ENCODE measurements at regions not wholly inside any gene's neighbourhood (a gene's known extent, or its start where the extent isn't known, plus 50 kb on each side); places are given as distances from the start of the nearest gene placed in this dataset.

DNA sequence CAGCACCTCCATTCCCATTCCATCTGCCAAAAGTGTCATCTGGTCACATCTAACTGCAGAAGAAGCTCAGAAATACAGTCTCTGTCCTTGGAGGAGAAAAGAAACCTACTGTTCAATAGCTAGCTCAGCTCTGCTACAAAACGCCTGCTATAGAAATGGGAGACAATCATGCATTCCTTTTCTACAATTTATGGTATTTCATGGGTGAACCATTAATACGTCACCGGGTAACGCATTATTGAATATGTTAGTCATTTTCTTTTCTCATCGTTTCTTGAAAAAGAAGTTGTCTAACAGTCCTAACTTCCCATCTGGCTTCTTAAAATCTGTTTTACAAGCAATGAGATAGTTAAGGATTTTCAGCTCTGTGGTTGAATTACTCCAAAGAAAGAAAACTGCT, 496.7 kb upstream of the RBFOX1 start:
- H3K4me3 ChIP-seq (ENCODE audit: low read depth, low read length): no peak overlapping the region
- TF ChIP-seq, protein P1, sequence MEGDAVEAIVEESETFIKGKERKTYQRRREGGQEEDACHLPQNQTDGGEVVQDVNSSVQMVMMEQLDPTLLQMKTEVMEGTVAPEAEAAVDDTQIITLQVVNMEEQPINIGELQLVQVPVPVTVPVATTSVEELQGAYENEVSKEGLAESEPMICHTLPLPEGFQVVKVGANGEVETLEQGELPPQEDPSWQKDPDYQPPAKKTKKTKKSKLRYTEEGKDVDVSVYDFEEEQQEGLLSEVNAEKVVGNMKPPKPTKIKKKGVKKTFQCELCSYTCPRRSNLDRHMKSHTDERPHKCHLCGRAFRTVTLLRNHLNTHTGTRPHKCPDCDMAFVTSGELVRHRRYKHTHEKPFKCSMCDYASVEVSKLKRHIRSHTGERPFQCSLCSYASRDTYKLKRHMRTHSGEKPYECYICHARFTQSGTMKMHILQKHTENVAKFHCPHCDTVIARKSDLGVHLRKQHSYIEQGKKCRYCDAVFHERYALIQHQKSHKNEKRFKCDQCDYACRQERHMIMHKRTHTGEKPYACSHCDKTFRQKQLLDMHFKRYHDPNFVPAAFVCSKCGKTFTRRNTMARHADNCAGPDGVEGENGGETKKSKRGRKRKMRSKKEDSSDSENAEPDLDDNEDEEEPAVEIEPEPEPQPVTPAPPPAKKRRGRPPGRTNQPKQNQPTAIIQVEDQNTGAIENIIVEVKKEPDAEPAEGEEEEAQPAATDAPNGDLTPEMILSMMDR (IDR thresholded peaks at IDR 0.05; ENCODE audit: insufficient read depth, low read depth, low read length): no peak
- DNase-seq (ENCODE audit: low read depth): no peak

DNA sequence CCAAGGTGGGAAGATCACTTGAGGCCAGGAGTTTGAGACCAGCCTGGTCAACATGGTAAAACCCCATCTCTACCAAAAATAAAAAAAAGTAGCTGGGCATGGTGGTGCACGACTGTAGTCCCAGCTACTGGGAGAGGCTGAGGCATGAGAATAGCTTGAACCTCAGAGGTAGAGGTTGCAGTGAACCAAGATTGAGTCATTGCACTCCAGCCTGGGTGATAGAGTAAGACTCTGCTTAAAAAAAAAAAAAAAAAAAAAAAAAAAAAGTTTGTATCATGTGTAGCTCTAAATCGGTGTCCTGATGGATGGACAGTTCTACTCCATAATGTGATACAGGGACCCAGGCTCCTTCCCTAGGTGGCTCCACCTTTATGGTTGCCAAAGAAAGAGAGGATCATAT, 497.1 kb upstream of the RBFOX1 start:
- no peak overlapping the region for H3K4me3 ChIP-seq (ENCODE audit: low read depth, low read length)
- TF ChIP-seq, protein P1 (IDR thresholded peaks at IDR 0.05; ENCODE audit: insufficient read depth, low read depth, low read length): no peak
- DNase-seq (ENCODE audit: low read depth): no peak

GRCh38 chr16:6828690-6829089, 504.0 kb upstream of the RBFOX1 start:
- H3K4me3 ChIP-seq (ENCODE audit: low read depth, low read length): no peak overlapping the region
- TF ChIP-seq, protein P1 (IDR thresholded peaks at IDR 0.05; ENCODE audit: insufficient read depth, low read depth, low read length): no peak
- DNase-seq (ENCODE audit: low read depth): no peak

GRCh38 chr16:6827931-6828330, 504.7 kb upstream of the RBFOX1 start:
- DNase-seq (ENCODE audit: low read depth): no peak
- no peak overlapping the region for H3K4me3 ChIP-seq (ENCODE audit: low read depth, low read length)
- TF ChIP-seq, protein P1 (IDR thresholded peaks at IDR 0.05; ENCODE audit: insufficient read depth, low read depth, low read length): no peak

GRCh38 chr16:6827267-6827666, 505.4 kb upstream of the RBFOX1 start:
- no peak for DNase-seq (ENCODE audit: low read depth)
- no peak overlapping the region for H3K4me3 ChIP-seq (ENCODE audit: low read depth, low read length)
- TF ChIP-seq, protein P1 (IDR thresholded peaks at IDR 0.05; ENCODE audit: insufficient read depth, low read depth, low read length): no peak

GRCh38 chr16:6822041-6822440, 510.6 kb upstream of the RBFOX1 start:
- TF ChIP-seq, protein P1 (IDR thresholded peaks at IDR 0.05; ENCODE audit: insufficient read depth, low read depth, low read length): no peak
- DNase-seq (ENCODE audit: low read depth): no peak

GRCh38 chr16:6804461-6804860, 528.2 kb upstream of the RBFOX1 start:
- H3K4me3 ChIP-seq (ENCODE audit: low read depth, low read length): no peak overlapping the region
- no peak for DNase-seq (ENCODE audit: low read depth)
- TF ChIP-seq, protein P1 (IDR thresholded peaks at IDR 0.05; ENCODE audit: insufficient read depth, low read depth, low read length): no peak

More at GRCh38 chr16:6822041-6822440, 510.6 kb upstream of the RBFOX1 start:
- no peak overlapping the region for H3K4me3 ChIP-seq (ENCODE audit: low read depth, low read length)

Data from fibroblast of villous mesenchyme (primary cell).